GM12875 (cell line): ENCODE measurements at regions not wholly inside any gene's neighbourhood (a gene's known extent, or its start where the extent isn't known, plus 50 kb on each side); places are given as distances from the start of the nearest gene placed in this dataset.

Experiments used
- H3K4me3 ChIP-seq: one replicate; pipeline ENCODE4 v1.5.1; 2011; ENCODE audit warnings: low read depth, low read length, control low read depth
- TF ChIP-seq, protein P1 (sequence below): IDR thresholded peaks from 2 replicates; pipeline ENCODE4 v1.5.1; 2011; ENCODE audit warnings: low read depth, mild to moderate bottlenecking, control low read depth, inconsistent platforms, low read length, moderate library complexity, borderline replicate concordance; ENCODE audit not compliant: insufficient read depth

DNA sequence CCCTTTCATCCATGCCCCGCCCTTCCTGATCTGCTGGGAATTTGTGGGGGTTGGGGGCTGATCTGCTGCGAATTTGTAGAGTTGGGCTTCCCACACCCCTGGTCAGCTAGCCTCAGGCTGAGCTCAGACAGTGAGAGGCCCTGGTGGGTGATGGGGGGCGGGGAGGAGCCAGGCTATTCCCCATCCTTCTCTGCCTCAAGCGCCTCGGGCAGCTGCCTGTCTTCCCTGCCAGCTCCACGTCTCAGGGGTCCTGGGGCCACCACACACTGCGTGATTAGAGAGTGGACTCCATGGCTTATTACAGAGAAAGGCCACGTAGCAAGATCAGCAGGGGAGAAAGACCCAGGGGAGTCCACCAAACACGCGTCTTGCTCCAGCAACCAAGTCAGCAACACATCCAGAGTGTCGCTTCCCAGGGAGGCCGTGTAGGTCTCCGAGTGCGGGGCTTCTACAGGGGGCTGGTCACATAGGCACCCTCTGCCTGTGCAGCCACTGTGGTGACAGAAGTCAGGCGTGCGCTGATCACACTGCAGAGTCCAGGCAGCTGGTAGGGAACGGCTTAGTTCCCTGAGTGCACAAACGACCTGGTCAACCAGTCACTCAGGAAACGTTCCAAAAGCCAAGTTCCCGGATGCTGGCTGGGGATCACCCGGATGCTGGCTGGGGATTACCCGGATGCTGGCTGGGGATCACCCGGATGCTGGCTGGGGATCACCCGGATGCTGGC, 254.4 kb upstream of the SFSWAP start:
- TF ChIP-seq, protein P1, sequence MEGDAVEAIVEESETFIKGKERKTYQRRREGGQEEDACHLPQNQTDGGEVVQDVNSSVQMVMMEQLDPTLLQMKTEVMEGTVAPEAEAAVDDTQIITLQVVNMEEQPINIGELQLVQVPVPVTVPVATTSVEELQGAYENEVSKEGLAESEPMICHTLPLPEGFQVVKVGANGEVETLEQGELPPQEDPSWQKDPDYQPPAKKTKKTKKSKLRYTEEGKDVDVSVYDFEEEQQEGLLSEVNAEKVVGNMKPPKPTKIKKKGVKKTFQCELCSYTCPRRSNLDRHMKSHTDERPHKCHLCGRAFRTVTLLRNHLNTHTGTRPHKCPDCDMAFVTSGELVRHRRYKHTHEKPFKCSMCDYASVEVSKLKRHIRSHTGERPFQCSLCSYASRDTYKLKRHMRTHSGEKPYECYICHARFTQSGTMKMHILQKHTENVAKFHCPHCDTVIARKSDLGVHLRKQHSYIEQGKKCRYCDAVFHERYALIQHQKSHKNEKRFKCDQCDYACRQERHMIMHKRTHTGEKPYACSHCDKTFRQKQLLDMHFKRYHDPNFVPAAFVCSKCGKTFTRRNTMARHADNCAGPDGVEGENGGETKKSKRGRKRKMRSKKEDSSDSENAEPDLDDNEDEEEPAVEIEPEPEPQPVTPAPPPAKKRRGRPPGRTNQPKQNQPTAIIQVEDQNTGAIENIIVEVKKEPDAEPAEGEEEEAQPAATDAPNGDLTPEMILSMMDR = no peak
- H3K4me3 ChIP-seq = no peak overlapping the region

DNA sequence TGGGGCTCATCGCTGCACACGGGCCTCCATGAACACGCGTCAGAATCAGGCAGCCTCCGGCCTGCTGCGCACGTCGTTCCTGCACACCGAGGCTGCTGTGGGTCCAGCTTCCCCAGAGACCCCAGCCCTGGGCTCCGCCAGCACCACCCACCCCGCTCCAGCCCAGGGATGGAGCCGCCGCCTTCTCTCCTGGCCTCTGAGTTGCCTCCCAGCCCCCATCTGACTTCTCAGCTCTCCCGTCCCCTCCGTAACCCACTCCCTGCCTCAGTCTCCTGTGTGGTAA, 253.9 kb upstream of the SFSWAP start:
- TF ChIP-seq, protein P1 = no peak
- H3K4me3 ChIP-seq = no peak overlapping the region

DNA sequence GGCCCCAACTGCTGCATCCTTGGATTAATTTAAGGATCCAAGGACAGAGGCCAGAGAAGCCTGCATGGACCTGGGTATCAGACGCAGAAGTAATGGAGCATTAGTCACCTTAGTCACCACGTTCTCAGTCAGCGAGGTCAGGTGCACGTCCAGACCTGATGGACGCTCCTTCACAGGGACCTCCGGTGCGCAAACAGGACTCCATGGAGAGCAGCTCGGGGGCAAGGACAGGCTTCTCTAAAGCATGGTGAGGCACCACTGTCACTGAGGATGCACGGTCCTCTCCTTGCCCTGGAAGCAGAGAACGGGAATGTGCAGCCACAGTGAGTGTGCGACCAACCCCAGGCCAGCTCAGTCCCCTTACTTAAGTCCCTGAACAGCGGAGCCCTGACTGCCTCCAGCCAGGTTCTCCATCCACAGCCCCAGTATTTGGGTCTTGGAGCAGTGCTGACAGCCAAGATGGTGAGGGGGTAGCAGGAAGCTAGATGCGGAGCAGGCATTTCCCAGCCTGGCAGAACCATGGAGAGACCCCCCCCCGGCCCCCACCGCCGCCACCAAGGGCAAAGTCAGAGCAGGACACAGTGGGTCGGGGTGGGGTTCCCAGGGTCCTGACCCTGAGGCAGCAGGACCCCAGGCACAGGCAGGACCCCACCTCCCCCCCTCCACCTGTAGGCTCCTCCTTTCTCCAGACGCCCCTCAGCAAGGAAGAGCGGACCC, 253.4 kb upstream of the SFSWAP start:
- TF ChIP-seq, protein P1 = no peak
- no peak overlapping the region for H3K4me3 ChIP-seq

DNA sequence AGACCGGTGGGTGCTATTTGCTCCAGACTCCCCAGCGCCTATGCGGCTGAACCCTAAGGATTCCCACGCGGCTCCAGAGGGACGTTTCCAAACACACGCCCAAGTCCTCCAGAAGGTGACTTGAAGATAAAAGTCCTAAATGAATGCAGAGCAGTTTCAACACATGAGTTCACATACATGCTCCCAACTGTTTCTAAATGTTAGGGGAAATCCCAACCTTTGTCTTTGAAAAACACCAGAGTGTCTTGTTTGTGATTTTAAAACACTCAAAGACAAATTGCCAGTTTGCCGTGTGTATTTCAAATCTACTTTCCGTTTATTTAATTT, 252.9 kb upstream of the SFSWAP start:
- H3K4me3 ChIP-seq = no peak overlapping the region
- TF ChIP-seq, protein P1 = no peak

DNA sequence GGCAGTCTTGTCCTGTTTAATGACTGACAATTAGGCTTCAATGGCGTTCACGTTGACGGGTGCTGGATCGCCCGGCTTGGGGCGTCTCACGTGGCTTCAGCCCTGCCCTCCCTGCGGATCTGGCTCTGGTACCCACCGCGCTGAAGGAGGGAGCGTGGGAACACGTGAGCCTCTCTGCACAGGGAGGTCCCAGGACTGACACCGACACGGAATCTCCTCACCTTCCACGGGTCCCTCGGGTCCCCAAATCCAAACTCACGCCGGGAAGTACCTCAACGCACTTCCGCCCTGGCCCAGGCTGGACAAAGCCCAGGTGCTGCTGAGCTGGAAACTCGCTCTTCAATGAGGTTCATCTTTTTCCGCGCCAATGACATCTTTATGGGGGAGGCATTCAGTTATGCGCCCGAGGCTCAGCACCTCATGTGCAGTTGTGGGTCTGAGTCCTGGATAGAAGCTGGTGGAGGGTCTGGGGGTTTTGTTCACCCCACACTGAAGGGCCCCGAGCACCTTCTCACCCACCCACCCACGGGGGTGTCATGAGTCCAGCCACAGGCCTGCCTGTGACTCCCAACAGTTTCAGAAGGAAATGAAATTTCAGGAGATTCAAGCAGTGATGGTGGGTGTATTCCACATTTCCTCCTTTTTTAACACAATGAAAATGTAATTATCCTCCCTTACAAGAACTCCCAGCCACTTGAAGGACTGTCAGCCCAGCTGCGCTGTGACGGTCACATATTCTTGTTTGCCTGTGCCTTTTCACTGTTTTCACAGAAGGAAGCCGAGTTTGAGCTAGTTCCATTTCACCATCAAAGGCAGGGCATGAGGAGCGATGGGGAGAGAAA, 251.7 kb upstream of the SFSWAP start:
- TF ChIP-seq, protein P1 = no peak

DNA sequence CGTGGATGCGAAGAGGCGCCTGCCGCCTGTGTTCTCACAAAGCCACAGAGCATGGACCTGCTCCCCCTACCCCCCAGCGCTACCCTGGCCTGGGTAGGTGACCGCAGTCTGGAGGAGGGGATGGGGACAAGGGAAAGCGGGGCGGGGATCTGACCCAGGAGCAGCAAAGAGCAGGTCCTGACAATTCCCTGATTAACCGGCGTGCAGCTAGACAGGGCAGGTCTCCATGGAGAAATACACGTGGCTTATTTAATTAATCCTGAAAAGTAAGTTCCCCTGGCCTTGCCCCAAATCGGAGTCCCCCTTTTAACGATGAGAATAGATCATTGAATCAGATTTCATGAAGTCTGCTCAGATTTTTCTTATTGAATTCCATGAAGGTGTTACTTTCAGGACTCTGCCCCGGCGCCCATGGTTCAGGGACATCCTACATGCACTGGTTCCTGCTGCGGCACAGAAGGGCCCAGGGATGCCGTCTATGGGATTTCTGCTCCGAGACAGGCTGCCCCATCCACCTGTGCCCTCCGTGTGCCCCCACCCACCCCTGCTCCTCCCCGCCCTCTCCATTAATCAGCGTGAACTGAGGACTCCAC, 251.0 kb upstream of the SFSWAP start:
- no peak overlapping the region for H3K4me3 ChIP-seq
- TF ChIP-seq, protein P1 = no peak

More for the DNA sequence above, 251.7 kb upstream of the SFSWAP start:
- no peak overlapping the region for H3K4me3 ChIP-seq
